Fibroblast of skin of right quadriceps (primary cell): ENCODE measurements at regions not wholly inside any gene's neighbourhood (a gene's known extent, or its start where the extent isn't known, plus 50 kb on each side); places are given as distances from the start of the nearest gene placed in this dataset.

Experiments used
- DNase-seq: peaks from one replicate; pipeline ENCODE4 v3.0.0-alpha.2; 2013

- DNase-seq: peak; percentile 38
These were observed 175.3 kb downstream of the KCNE4 start for GRCh38 chr2:223227338-223227737.

- no peak for DNase-seq
These were observed 176.9 kb downstream of the KCNE4 start for GRCh38 chr2:223228871-223229270.

- no peak for DNase-seq
These were observed 178.4 kb downstream of the KCNE4 start for GRCh38 chr2:223230352-223230751.

GRCh38 chr2:223232285-223232684 lies 180.3 kb downstream of the KCNE4 start:
- DNase-seq: no peak

GRCh38 chr2:223232896-223233295 lies 180.9 kb downstream of the KCNE4 start:
- DNase-seq: no peak

GRCh38 chr2:223235986-223236385 lies 184.0 kb downstream of the KCNE4 start:
- peak; percentile 45 for DNase-seq

- peak; percentile 32 for DNase-seq
These were observed 186.3 kb downstream of the KCNE4 start for GRCh38 chr2:223238301-223238700.

- DNase-seq: no peak
These were observed 191.2 kb downstream of the KCNE4 start for GRCh38 chr2:223243233-223243632.

DNA sequence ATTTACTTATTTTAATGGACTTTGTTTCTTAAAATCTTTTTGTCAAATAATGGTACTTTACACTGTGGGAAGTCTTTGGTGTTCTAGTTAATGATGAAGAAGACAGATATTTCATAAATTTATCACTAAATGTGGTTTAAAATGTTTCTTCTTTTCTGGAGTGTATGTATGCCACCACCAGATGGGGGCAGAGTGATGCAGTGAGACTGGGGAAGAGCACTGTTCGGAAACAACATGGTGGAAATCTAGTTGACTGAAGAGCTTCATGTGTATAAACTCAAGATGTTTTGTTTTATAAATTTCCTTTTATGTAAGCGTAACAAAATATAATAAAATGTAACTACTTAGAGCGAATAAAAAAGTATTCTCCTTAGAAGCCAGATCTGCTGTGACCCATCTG lies 195.1 kb downstream of the KCNE4 start:
- peak; percentile 19 for DNase-seq

DNA sequence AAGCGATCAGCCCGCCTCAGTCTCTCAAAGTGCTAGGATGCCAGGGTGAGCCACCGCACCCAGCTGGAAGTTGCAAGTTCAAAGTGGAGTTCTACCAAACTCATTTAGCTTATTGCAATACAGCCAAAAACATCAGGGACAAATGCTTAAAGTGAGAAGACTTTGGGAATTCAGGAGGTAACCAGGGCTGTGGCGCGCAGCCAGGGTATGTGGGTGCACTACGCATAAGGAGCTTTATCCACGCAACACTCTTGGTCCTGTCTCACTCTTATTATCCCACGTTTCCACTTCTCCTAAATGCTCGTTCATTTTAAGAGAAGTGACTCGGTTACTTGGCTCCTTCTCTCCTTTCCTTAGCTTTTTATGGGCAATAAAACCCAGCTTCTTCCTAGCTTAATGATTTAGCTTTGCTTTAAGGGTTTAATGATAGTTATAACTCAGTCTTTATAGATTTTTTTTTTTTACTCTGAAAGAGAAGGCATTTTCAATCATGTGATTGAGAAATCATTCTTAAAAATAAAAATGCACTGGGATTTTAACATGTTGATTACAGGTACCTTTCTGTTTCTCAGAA lies 199.8 kb downstream of the KCNE4 start:
- DNase-seq: no peak

- peak; percentile 23 for DNase-seq
These were observed 208.7 kb downstream of the KCNE4 start for GRCh38 chr2:223260681-223261080.

DNA sequence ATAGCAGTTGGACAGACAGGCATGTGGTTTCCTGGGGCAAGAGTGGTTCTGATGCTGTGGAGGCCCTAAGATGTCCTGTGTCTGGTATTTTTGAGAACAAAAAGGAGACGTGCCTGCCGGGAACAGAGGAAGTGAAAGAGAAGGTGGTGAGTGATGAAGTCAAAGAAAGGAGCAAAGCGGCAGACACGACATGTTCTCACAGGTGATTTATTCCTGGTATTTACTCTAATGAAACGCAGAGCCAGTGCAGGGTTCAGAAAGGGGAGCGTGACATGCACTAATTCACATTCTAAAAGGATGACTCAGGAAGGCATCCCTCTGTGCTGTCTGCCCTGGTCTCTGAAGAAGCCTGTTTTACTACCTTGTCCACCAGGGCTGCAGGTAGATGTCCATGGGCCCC lies 211.0 kb downstream of the KCNE4 start:
- DNase-seq: peak; percentile 73

DNA sequence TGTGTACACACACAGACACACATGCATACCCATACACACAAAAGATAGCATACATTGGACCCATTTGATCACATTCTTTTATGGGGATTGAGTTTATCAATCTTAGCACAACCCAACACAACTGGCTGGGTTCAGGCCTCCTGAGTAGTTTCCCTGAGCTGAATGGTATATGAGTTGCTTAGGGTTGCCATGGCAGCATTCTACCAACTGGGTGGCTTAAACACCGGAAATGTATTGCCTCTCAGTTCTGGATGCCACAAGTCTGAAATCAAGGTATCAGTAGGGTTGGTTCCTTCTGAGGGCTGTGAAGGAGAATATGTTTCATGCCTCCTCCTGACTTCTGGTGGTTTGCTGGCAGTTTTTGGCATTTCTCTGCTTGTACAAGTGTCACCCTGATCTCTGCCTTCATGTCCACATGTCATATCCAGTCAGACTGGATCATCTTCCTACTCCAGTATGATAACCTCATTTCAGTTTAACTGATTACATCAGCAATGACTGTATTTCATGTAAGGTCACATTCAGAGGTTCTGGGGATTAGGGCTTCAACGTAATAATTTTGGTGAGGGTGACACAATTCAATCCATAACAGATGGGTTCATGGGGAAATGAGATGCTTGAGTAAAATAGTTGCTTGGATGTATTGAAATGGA lies 212.7 kb downstream of the KCNE4 start:
- peak; percentile 7 for DNase-seq

DNA sequence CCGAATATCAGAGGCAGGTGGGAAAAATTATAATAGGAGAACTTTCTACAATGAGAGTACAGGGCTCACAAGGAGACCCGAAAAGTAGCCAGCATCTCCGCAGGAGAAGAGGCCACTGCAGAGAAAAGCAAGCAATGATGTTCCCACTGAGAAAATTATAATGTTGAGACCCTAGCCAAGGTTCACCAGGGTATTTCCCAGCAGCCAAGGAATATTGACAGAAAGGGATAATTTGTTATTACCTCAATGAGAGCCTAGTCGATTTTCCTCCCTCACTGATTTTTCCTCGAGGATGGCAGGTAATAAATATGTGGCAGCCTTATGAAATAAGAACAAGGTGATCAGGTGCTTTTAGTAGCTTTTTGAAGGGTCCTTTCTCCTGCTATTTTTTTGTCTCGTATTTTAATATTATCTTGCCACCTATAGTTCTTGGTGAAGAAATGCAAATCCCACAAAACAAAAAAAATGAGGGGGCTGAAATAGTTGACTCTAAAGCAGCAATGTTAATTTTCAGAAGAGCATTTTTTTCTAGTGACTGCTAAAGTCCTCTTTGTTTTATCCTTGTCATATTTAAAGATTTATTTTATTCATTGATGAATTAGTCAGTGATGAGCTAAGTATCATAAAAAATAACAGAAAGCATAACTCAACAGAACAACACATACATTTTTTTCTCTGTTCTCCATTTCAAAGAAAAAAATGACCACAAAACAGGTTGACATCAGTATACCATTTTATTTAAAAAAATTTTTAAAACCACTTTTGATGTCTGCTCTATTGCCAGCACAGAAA lies 215.4 kb downstream of the KCNE4 start:
- no peak for DNase-seq

- DNase-seq: peak; percentile 5
These were observed 217.4 kb downstream of the KCNE4 start for GRCh38 chr2:223269386-223269785.

DNA sequence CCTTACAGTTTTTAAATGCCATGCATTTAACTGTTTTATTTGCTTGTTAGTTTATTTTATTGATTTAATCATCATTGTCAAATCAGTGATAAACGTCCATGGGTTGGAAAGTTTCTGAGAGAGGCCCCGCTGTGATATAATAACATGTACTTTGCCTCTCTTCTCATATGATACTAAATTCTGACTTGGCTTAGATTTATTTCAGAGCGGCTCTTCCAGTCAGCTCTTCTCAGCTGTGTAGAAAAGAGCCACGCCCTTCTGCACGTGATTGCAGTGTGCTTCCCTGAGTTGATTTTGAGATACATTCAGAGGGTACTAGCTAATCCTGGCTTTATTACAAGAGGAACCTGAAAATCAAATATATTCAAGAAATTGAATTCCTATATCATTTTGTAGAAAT lies 218.6 kb downstream of the KCNE4 start:
- DNase-seq: no peak

GRCh38 chr2:223273995-223274394 lies 222.0 kb downstream of the KCNE4 start:
- no peak for DNase-seq

GRCh38 chr2:223282221-223282620 lies 230.2 kb downstream of the KCNE4 start:
- DNase-seq: no peak

GRCh38 chr2:223283329-223283728 lies 231.3 kb downstream of the KCNE4 start:
- DNase-seq: no peak

DNA sequence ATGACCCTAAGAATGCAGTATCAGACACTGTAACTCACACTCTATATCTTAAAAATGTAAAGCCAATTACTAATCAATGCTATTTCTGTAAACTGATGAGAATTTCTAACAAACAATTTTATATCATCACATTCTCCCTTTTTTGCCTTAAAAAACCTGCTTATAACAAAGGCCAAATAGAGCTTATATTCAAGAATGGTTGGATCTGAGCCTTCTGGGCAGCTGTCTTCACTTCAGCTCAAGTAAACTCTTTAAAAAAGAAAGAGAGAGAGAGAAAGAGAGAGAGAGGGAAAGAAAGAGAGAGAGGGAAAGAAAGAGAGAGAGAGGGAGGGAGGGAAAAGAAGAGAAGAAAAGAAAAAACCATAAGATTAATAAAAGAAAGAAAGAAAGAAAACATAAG lies 231.8 kb downstream of the KCNE4 start:
- no peak for DNase-seq

GRCh38 chr2:223285370-223286265 lies 233.6 kb downstream of the KCNE4 start:
- DNase-seq: no peak

DNA sequence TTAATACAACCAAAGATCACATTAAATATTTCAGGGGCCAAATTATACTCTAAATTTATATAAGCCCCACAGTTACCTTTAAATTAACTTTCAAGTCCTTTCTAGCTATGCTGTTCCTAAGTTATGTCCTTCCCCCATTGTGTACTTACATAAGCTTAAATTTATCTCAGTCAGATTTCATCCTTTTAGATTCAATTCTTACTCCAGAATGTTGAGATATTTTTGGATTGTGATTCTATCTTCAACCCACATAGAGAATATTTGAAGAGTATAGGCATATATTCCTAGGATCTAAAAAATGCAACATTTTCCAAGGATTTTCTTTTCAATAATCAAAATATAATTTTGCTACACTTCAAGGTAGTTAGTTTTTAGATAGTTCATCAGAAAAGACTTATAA lies 242.8 kb downstream of the KCNE4 start:
- no peak for DNase-seq

DNA sequence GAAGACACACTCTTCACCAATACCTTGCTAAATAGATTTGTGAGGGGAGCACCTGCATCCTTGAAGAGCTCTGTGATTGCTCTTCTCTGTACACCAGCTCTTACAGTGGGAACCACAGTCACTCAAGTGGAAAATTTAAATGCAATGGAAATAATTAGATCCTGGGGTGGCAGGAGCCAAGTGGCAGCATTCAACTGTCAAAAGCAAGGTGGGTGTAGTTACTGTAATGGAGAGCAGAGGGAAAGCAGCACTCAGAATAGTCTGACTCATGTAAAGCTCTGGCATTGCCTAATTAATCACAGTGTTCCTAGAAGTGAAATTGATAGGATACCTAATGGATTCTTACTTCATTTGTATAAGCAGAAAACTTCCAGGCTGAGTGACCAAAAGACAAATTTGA lies 245.8 kb downstream of the KCNE4 start:
- no peak for DNase-seq
